HG03139 (cell line): ENCODE measurements at regions not wholly inside any gene's neighbourhood (a gene's known extent, or its start where the extent isn't known, plus 50 kb on each side); places are given as distances from the start of the nearest gene placed in this dataset.

Source experiments
- ATAC-seq: cut with Tn5 transposase; IDR thresholded peaks from one replicate; pipeline ENCODE4 v1.9.1; 2021; ENCODE audit not compliant: unreplicated experiment

DNA sequence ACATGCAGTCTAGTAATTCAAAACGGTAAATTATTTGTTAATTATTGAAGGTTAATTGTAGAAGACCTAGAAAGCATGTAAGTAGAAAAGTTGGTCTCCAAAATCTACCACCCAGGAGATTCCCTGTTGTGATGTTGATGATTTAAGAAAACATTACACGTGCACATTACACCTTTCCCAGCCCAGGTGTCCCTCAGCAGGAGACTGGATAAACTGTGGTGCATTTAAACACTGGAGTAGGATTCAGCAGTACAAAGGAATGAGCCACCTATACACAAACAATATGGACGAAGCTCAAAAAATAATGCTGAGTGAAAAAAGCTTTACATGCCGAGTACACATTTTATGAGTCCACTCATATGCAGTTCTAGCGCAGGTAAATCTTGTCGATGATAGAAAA, 109.0 kb upstream of the STARD3NL start:
- ATAC-seq = no peak

DNA sequence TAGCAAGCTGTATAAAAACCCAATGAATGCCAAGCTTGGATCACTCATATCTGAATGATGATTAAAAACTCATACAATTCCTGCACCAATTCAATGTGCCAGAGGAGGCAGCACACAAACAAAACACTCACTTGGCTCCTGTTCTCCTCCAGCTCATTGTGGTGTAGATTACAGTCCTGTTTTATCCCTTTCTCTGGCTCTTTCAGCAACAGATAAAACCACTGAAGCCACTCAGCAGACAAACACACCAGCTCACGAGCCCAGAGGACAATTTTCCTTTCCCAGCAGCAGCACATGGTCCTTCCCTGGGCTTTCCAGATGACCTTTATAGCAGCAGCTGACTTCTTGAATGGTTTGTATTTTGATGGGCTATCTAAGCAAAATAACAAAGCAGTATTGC, 107.3 kb upstream of the STARD3NL start:
- ATAC-seq = no peak

DNA sequence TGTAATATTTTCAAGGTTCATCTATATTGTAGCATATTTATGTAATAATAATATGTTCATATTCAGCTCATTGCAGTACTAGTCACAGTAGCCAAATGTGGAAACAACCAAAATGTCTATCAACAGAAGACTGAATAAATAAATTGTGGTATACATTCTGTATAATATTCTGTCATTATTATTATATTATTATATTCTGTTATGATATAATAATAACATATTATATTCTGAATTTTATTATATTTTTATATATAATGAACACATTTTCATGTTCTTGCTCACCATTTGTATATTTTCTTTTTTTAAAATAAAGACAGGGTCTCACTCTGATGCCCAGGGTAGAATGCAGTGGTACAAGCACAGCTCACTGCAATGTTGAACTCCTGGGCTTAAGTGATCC, 91.2 kb upstream of the STARD3NL start:
- no peak for ATAC-seq

DNA sequence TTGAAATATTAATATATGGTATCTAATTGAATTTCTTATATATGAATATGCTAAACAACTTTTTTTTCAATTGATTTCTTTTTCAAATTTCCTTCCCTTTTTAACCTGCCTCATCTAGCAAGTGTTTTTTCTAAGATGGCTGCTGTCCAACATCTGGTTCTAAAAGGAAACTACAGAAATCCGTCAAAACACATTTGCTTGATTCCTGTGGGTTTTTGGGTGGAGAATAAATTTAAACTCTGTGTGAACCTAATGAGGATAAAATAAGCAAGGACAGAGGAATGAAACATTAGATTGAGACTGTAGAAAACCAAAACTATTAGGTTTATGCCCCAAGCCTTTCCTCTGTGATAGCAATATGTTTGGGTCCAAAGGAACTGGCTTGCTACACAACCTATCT, 75.5 kb upstream of the STARD3NL start:
- no peak for ATAC-seq

DNA sequence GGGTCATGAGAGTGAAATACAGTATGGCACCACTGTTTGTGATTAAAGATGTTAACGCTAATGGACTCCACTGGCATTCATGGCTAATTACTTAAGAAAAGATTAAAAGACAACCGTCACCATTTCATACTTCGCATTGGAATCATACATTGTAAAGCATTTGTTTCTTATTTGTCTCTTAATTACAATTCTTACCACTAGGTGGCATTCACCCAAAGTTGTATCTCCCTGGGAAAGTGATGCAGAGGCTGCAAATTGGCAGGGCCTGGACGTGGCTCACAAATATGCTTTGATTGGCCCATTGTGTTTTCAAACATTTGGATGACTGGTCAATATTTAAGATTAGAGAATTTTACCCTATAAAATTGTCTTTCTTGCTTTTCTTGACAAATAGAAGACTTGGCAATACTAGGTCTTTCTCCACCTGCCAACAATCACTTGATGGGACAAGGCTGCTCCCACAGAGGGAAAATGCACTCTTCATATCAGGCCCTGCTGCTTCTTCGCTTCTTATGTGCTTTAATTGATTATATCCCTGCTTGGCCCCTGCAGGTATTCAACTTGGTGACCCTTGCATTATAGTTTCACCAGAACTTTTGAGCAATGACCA, 72.1 kb upstream of the STARD3NL start:
- peak; percentile 59 for ATAC-seq

DNA sequence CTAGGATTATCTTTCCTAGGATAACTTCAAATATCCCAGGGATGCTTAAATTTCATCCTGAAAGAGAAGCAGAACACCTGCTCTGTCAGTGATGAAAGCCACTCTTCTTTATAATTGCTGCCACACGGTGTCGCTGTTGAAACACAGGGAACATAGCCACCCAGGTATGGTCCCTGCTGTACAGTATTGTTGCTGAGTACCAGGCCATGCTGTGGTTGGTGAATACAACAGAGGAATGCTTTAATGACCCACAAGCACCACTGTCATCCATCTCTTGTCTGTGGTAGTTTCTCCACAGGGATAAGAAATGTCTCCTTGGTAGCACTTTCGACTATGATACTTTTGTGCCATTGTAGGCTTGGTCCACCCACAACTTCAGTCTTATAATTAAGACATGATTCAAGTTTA, 70.6 kb upstream of the STARD3NL start:
- ATAC-seq = no peak

DNA sequence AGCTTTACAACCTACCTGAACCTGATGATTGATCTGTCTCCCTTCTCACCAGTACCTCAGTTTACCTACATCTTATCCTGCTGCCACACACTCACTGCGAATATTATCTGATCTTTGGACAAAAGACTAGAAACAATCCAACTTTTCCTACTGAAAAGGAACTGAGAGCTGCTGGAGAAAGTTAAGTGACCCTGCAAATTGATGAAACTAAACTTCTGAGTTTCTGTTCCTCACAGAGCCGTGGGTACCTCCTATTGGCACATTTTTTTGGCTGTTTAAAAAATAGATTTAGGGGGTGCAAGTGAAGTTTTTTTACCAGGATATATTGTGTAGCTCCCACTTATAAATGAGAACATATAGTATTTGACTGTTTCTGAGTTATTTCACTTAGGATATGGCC, 66.0 kb upstream of the STARD3NL start:
- ATAC-seq = no peak

DNA sequence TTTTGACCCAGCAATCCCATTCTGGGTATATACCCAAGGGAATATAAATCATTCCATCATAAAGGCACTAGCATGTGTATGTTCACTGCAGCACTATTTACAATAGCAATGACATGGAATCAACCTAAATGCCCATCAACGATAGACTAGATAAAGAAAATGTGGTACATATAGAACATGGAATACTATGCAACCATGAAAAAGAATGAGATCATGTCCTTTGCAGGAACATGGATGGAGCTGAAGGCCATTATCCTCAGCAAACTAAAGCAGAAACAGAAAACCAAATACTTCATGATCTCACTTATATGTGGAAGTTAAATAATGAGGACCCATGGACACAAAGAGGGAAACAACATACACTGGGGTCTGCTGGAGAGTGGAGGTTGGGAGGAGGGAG, 58.0 kb upstream of the STARD3NL start:
- no peak for ATAC-seq

DNA sequence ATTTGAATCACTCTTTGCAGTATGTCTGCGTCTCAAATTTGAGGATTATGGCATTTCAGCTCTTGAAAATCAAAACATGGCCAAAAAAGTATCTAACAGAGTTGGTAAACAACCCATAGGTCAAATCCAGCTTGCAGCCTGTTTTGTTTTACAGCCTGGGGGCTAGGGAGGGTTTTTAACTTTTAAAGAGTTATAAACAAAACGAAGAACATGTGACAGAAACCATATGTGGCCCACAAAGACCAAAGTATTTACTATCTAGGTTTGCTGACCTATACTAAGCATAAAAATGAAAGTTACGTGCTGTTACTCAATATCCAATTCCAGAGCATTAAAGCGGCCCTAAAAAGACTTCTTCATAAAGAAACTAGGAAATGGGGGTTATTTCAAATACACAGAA, 55.5 kb upstream of the STARD3NL start:
- no peak for ATAC-seq

DNA sequence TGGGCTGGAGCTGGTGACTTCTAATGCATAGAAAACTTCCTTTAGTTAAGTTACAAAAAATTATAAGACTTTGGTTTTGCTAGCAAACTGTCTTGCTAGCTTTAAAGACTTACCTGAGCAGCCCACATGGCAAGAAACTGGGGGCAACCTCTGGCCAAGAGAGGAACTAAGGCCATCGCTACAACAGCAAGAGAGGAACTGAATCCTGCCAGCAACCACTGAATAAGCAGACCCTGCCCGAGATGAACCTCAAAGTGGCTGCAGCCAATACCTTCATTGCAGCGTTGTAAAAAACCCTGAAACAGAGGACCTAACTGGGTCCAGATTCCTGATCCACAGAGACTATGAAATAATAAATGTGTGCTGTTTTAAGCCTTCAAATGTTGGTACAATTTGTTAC, 54.6 kb upstream of the STARD3NL start:
- ATAC-seq = no peak

DNA sequence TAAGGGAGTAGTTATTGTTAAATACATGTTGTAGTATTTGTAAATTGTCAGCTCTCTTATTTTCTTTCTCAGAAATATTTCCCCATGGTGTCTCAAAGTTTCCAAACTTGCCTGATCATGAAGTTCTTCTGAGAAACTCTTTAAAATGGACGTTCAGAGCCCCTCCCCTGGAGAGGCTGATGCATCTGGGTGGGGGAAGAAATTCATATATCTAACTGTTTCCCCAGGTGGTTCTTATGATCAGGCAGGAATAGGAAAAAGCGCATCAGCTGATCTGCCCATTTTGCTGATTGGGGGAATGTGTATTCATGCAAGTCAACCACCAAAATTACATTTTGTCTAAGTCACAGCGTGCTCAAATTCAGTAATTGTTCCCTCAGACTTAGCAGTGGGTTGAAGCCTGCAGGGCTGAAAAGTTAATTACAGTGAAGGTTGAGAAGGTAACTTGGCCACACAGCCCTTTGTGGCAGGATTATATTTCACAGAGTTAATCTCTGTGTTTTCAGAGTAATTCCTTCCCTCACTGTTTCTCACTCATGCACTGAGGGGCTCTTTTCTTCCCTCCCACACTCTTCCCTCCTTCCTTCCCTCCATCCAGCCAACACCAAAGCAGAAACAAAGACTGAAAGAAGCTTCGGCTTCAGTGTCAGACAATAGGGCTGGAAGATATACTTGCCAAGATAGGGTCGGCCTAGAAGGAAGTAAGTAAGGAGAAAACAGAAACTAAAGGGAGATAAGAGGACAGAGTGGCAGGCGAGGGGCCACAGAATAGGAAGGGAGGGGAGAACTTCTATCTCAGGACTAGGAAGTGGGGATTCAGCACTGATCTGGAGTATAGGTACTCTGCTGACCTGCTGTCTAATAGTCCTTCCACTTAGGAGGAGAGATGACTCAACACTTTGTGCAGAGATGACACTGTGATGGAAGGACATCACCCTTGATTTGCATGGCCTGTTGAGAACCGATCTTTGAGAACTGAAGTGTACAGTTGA, 50.5 kb upstream of the STARD3NL start:
- no peak for ATAC-seq
